ENCODE measurements at regions not wholly inside any gene's neighbourhood (a gene's known extent, or its start where the extent isn't known, plus 50 kb on each side); places are given as distances from the start of the nearest gene placed in this dataset.

GRCh38 chr13:33536601-33537000, 251.0 kb upstream of the STARD13 start:
- TF ChIP-seq CTCF (IDR thresholded peaks at IDR 0.05), result no peak
- no peak for TF ChIP-seq ATF1 (CRISPR knock-in tag; IDR thresholded peaks at IDR 0.05)
- no peak for TF ChIP-seq CBFB (CRISPR knock-in tag; IDR thresholded peaks at IDR 0.05; ENCODE audit: low read depth)
- TF ChIP-seq ERG (CRISPR knock-in tag; IDR thresholded peaks at IDR 0.05), result no peak
- TF ChIP-seq HMGXB4 (CRISPR knock-in tag; IDR thresholded peaks at IDR 0.05), result no peak
- no peak for TF ChIP-seq ZSCAN18 (CRISPR knock-in tag; IDR thresholded peaks at IDR 0.05)
- TF ChIP-seq ETV6 (CRISPR knock-in tag; IDR thresholded peaks at IDR 0.05), result no peak
- no peak for TF ChIP-seq JAZF1 (CRISPR knock-in tag; IDR thresholded peaks at IDR 0.05)
